Liver (tissue), 3 donors: ENCODE measurements at regions not wholly inside any gene's neighbourhood (a gene's known extent, or its start where the extent isn't known, plus 50 kb on each side); places are given as distances from the start of the nearest gene placed in this dataset.

Source experiments
- GABPA ChIP-seq, 2 donors: IDR thresholded peaks in 1 of 2; conservative IDR thresholded peaks in 1 of 2; 2 replicates each; pipeline ENCODE4 v1.6.1; 2016; ENCODE audit warnings: antibody characterized with exemption in 2 of 2, mild to moderate bottlenecking in 1 of 2, moderate library complexity in 1 of 2
- JUND ChIP-seq, 2 donors: IDR thresholded peaks; 2 replicates each; pipeline ENCODE4 v1.6.1; 2016; ENCODE audit warnings: antibody characterized with exemption in 2 of 2
- RAD21 ChIP-seq, 2 donors: IDR thresholded peaks; 2 replicates each; pipeline ENCODE4 v1.6.1; 2016; ENCODE audit warnings: antibody characterized with exemption in 2 of 2, mild to moderate bottlenecking in 2 of 2
- YY1 ChIP-seq: IDR thresholded peaks from 2 replicates; pipeline ENCODE4 v1.6.1; 2016; ENCODE audit warnings: antibody characterized with exemption, mild to moderate bottlenecking
- TF ChIP-seq, protein P1 (sequence below): fragments of 150-350 bp; IDR thresholded peaks from 2 replicates; pipeline ENCODE4 v1.5.1; 2017; ENCODE audit warnings: improper control_type of control experiment, low read depth, low read length; ENCODE audit not compliant: missing input control
- TF ChIP-seq, protein P2 (sequence below): IDR thresholded peaks from 2 replicates; pipeline ENCODE4 v1.6.1; 2016; ENCODE audit warnings: antibody characterized with exemption
- TF ChIP-seq, protein P3 (sequence below): IDR thresholded peaks from 2 replicates; pipeline ENCODE4 v1.6.1; 2016; ENCODE audit warnings: antibody characterized with exemption
- donor health status: healthy.
- donor health status: healthy.

DNA sequence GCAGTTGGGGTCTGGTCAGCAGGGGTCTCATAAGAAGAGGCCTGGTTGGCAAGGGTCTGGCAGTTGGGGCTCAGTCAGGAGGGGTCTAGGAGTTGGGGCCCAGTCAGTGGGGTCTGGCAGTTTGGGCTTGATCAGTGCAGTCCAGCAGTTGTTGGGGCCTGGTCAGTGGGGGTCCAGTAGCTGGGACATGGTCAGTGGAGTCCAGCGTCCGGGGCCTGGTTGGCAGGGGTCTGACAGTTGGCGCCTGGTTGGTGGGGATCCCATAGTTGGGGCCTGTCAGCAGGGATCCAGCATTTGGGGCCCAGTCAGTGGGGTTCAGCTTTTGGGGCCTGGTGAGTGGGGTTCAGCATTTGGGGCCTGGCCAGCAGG lies 60.5 kb upstream of the TPM4 start:
- TF ChIP-seq, protein P1, sequence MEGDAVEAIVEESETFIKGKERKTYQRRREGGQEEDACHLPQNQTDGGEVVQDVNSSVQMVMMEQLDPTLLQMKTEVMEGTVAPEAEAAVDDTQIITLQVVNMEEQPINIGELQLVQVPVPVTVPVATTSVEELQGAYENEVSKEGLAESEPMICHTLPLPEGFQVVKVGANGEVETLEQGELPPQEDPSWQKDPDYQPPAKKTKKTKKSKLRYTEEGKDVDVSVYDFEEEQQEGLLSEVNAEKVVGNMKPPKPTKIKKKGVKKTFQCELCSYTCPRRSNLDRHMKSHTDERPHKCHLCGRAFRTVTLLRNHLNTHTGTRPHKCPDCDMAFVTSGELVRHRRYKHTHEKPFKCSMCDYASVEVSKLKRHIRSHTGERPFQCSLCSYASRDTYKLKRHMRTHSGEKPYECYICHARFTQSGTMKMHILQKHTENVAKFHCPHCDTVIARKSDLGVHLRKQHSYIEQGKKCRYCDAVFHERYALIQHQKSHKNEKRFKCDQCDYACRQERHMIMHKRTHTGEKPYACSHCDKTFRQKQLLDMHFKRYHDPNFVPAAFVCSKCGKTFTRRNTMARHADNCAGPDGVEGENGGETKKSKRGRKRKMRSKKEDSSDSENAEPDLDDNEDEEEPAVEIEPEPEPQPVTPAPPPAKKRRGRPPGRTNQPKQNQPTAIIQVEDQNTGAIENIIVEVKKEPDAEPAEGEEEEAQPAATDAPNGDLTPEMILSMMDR = no peak
- TF ChIP-seq, protein P2, sequence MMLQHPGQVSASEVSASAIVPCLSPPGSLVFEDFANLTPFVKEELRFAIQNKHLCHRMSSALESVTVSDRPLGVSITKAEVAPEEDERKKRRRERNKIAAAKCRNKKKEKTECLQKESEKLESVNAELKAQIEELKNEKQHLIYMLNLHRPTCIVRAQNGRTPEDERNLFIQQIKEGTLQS = no peak
- TF ChIP-seq YY1 (no peak), RAD21 (IDR thresholded peaks at IDR 0.05) (no peak), GABPA (IDR thresholded peaks at IDR 0.05 in 1 of 2, conservative IDR thresholded peaks at IDR 0.05 in 1 of 2) (no peak), JUND (IDR thresholded peaks at IDR 0.05) (no peak)
- TF ChIP-seq, protein P3, sequence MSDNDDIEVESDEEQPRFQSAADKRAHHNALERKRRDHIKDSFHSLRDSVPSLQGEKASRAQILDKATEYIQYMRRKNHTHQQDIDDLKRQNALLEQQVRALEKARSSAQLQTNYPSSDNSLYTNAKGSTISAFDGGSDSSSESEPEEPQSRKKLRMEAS = no peak
